KBM-7 (cell line): ENCODE measurements at regions not wholly inside any gene's neighbourhood (a gene's known extent, or its start where the extent isn't known, plus 50 kb on each side); places are given as distances from the start of the nearest gene placed in this dataset.
"Not testable (repeated sequence)": the region's sequence is repeated elsewhere in the genome, so short reads cannot be mapped to it uniquely, and the experiment has no call there.

Experiments
- DNase-seq: peaks from one replicate; pipeline ENCODE4 v3.0.0-alpha.2; 2015
- in situ Hi-C: fragments of 300-500 bp; cut with MboI; formaldehyde crosslinking; loops from 2 replicates; pipeline ENCODE4 v1.14.3; 2020; ENCODE audit warnings: low sequenced_read_pairs, low pct_unique_long_range_greater_than_20kb, mixed read lengths

DNA sequence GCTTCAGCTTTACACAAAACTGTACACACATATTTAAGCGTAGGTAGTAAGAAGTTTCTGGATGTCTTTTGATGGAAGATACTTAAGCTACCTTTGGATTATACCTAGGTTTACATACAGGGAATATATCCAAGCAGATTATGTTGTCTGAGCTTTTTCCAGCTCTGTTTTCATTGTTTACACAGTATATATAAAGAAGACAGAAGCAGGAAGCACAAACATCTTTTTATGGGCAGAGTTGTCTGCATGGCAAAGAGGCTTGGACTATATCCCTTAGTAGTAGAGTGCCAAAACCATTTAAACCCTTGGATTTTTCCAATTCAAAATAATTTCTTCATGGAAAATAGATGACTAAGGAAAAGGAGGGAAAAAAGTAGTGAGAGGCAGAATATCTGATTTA, 329.4 kb upstream of the AGA start:
- in situ Hi-C loops = no loop called here
- DNase-seq = no peak

- in situ Hi-C loops = no loop called here
- DNase-seq = no peak
Measured at GRCh38 chr4:177778623-177779022, 336.4 kb upstream of the AGA start.

- in situ Hi-C loops = no loop called here
- DNase-seq = no peak
Measured at GRCh38 chr4:177785000-177785399, 342.8 kb upstream of the AGA start.

DNA sequence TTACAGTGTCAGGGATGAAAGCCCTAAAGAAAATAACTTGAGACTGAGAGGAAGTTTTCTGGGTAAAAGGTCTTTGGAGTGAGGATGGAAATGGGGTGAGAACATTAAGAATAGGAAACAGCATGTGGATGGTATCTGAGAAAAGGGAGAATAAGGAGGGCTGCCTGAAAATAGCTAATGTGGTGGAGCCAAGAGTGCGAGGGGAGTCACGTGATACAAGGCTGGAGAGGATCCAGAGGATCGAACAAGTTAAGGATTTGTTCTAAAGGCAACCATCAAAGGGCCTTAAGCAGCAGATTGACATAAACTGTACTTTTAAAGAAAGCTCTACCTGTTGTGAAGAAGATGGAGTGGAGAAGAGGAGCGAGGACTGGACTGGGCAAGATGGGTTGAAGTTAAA, 347.4 kb upstream of the AGA start:
- in situ Hi-C loops = no loop called here
- no peak for DNase-seq

DNA sequence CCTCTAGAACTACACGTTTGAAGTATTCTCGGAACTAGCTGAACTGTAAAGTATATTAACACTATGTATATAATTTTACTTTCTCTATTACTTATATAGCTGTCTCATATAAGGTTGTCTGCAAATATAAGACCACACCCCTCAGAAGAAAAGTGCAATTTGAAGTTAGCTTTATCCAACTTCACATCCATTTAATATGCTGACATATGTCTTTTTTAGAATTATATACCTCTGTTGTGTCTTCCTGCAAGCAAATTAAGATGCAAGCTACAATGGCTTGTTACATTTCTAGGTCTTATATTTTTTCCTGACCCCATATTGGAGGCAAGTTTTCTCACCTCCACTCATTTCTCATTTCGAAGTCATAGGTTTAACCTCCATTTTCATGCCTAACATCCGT, 349.0 kb upstream of the AGA start:
- in situ Hi-C loops = no loop called here
- no peak for DNase-seq

GRCh38 chr4:177796841-177797240, 354.6 kb upstream of the AGA start:
- no peak for DNase-seq
- in situ Hi-C loops = no loop called here

DNA sequence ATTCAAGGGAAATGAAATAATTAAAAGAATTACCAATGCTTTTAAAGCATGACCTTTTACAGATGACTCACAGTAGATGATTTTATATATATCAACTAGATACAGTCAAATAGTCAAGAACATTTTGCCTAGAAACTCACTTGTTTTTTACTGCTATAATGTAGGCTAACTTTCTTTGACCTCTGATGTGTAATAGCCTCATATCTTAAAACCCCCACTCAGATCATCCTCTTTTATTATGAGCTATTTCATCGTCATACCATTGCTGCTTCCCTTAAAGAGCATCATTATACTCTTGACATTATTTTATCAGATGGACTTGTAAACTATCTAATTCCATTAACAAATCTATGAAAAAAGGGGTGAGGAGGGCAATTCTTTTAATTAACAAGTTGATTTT, 355.9 kb upstream of the AGA start:
- DNase-seq = no peak
- in situ Hi-C loops = no loop called here

- in situ Hi-C loops = no loop called here
- no peak for DNase-seq
Measured at GRCh38 chr4:177802162-177802561, 359.9 kb upstream of the AGA start.

- in situ Hi-C loops = no loop called here
- no peak for DNase-seq
Measured at GRCh38 chr4:177802661-177803060, 360.4 kb upstream of the AGA start.

DNA sequence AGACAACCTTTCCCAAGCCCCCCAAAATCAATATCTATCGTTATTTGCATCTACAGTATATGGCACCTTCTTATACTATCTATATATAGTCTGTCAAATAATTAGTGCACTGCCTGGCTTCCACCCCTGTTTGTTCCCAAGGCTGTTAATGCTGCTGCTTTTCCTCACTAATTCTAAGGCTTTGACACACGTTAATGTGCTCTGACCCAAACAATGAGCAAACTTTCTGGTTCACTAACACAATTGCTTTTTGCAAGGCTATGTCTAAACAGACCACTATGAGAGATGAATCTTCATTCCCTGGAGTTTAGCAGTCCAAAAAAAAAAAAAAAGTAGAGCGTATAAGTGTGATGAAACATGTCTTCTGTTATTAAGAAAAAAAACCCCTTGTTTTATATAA, 360.9 kb upstream of the AGA start:
- in situ Hi-C loops = no loop called here
- DNase-seq = no peak

GRCh38 chr4:177809791-177810190, 367.6 kb upstream of the AGA start:
- in situ Hi-C loops = no loop called here
- DNase-seq = no peak

GRCh38 chr4:177810220-177810619, 368.0 kb upstream of the AGA start:
- in situ Hi-C loops = no loop called here

DNA sequence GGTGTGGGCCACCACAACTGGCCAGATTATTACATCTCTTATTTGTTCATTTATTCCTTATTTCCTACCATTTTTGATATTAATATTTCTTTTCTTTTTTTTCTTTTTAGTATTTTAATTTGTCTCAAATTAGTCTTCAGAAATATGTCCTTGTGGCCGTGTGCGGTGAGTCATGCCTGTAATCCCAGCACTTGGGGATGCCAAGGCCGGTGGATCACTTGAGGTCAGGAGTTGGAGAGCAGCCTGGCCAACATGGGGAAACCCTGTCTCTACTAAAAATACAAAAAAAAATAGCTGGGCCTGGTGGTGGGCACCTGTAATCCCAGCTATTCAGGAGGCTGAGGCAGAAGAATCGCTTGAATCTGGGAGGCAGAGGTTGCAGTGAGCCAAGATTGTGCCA, 376.2 kb upstream of the AGA start:
- in situ Hi-C loops, DNase-seq: not testable (repeated sequence)

More at GRCh38 chr4:177810220-177810619, 368.0 kb upstream of the AGA start:
- DNase-seq = no peak

DNA sequence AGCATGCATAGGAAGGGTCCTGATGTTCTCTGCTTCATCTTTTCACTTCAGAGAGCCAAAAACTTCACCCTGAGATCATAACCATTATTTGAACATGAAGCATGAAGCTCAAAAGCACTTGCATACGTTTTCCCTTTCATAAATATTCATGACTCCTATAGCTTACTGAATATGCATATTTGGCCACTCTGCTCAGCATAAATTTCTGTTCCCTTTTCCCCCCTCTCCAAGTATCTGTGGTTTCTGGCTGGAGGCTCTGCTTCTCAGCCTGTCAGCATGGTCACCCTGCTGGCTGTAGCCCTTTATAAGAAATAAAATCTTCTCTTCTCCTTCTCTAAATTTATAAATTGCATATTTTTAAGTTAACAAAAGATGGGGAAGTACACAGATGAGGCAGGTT, 384.7 kb upstream of the AGA start:
- in situ Hi-C loops = no loop called here
- no peak for DNase-seq

GRCh38 chr4:177841258-177841657, 399.0 kb upstream of the AGA start:
- in situ Hi-C loops = no loop called here
- no peak for DNase-seq

DNA sequence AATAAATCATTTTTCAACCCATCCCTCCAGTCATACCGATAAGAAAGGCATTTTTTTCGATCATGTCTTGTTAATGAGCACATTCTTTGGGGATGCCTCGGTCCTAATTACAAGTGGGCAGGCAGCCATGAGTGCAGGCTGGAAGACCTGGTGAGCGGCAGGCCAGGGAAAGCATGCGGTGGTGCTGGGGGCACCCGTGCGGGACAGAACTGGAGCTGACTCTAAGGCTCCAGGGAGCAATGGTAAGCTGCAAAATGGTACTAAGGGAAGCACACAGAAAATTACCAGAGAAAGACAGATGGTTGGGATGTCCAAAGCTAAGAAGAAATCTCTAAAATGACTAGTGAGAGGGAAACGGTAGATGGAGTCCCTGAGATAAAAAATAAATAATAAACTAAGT, 411.0 kb upstream of the AGA start:
- no peak for DNase-seq
- in situ Hi-C loops = no loop called here

DNA sequence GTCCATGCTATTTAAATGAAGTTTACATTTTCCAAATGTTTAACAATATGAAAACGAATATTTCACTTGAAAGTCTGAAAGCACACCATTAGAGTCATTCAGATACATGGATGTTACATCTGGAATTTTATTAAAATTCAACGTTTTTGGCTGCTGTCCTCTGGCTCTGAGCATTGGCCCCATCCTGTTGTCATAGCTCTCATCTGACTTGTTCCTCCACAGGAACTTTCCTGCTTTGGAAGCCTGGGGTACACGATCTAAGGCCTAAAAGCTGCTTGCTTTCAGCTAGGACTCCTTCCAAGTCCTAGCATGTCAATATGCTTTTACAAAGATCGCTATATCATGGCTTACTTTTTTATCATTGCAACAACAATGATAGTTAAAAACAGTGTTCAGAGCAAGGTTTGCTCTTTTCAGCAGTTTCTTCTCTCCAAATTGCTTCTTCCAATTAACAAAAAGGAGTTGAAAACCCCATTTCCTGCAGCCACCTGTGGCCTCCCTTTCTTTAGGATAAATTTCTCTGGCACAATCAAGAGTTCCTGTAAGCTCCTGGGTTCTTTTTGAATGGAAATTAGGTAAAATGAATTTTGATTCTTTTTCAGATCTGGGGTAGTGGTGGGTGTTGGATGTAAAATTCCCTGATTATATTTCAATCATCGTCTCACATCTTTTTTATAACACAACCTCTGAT, 413.4 kb upstream of the AGA start:
- DNase-seq = no peak

DNA sequence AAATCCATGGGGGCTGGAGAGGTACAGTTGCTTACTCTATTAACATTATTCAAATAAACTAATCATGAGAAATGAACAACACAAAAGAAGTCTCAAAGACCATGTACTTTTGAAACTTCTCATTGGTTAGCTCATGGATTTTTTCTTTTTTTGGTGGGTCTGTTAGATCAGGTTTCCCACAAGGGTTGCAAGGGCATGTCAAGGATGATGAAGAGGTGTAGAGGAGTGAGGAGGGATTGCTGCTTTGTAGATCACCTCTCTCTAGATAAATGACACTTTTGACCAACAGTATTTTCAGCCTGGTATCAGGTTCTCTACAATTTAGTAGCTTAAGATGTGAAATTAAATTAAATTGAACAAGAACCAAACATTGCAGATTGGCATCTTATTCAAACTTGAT, 417.9 kb upstream of the AGA start:
- in situ Hi-C loops = no loop called here
- no peak for DNase-seq

More for the DNA sequence above, 413.4 kb upstream of the AGA start:
- in situ Hi-C loops = no loop called here

DNA sequence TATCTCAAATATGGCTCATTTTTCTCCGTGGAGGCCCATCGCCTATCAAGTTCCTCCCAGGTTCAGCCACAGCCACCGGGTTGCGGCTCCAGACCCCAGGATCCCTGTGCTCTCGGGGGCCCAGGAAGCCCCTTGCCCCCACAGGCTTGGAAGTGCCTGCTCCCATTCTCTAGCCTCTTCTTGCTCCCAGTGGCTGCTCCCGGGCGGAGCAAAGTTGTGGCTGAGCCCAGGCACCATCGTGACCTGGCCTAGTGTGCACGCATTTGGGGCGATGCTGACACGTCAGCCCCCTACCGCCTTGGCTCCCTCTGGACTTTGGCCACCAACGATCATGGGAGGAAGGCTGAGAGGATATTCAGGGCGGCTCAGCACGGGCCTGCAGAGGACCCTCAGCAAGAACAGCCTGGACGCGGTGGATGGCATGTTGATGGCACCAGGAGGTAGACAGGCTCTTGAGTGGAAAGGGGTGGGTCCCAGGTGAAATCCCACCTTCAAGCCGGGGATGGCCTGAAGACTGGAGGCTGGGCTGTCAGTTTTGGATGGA, 419.4 kb upstream of the AGA start:
- no peak for DNase-seq
- in situ Hi-C loops = no loop called here

DNA sequence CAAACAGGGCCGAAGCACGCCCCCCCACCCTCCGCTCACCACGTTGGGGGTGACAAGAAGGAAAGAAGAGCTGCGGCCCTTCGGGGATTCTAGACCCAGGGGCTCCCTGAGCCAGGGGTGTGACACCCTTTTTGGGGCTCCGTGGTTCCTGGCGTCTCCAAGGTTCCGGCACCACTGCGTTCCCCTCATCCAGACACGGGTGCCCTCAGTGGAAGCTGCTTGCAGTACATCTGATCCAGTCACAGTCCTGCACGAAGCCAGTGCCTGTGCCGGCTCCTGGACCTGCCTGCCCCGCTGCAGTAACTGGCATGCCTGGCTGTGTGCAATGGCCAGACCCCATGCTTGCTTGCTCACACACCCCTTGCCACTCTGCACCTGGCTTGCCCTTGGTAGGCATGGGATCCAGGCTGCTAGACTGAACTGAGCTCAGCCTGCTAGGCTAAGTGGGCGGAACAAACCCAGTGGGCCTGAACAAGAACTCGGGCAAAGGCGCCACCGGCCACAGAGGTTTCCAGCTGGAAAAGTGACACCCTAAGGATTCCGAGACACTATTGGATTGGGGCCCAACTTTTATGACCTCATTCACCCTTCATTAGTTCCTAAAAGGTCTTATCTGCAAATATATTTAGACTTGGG, 420.4 kb upstream of the AGA start:
- in situ Hi-C loops = no loop called here
- no peak for DNase-seq

GRCh38 chr4:177879851-177880250, 437.6 kb upstream of the AGA start:
- in situ Hi-C loops = no loop called here
- peak; percentile 4 for DNase-seq
